GM21619 (cell line): ENCODE measurements at regions not wholly inside any gene's neighbourhood (a gene's known extent, or its start where the extent isn't known, plus 50 kb on each side); places are given as distances from the start of the nearest gene placed in this dataset.

Experiments used
- ATAC-seq: cut with Tn5 transposase; IDR thresholded peaks from one replicate; pipeline ENCODE4 v1.9.1; 2021; ENCODE audit not compliant: unreplicated experiment

- ATAC-seq, result no peak
Measured at GRCh38 chr4:157977086-157977485, 195.7 kb downstream of the GASK1B start.

GRCh38 chr4:157973297-157973696 is 199.5 kb downstream of the GASK1B start:
- no peak for ATAC-seq

- no peak for ATAC-seq
Measured at GRCh38 chr4:157964463-157964862, 208.4 kb downstream of the GASK1B start.

GRCh38 chr4:157961229-157961990 is 211.4 kb downstream of the GASK1B start:
- ATAC-seq, result no peak

- ATAC-seq, result no peak
Measured at GRCh38 chr4:157957905-157958304, 214.9 kb downstream of the GASK1B start.

- no peak for ATAC-seq
Measured at GRCh38 chr4:157942017-157942416, 230.8 kb downstream of the GASK1B start.

- ATAC-seq, result no peak
Measured at GRCh38 chr4:157934151-157934550, 238.7 kb downstream of the GASK1B start.

- no peak for ATAC-seq
Measured at GRCh38 chr4:157932936-157933335, 239.9 kb downstream of the GASK1B start.

- ATAC-seq, result no peak
Measured at GRCh38 chr4:157929486-157929885, 243.3 kb downstream of the GASK1B start.

- ATAC-seq, result no peak
Measured at GRCh38 chr4:157918036-157918832, 254.6 kb downstream of the GASK1B start.

GRCh38 chr4:157912212-157912611 is 260.6 kb downstream of the GASK1B start:
- no peak for ATAC-seq

GRCh38 chr4:157911662-157912061 is 261.2 kb downstream of the GASK1B start:
- ATAC-seq, result no peak

- no peak for ATAC-seq
Measured at GRCh38 chr4:157908691-157909090, 264.1 kb downstream of the GASK1B start.

GRCh38 chr4:157908031-157908430 is 264.8 kb downstream of the GASK1B start:
- no peak for ATAC-seq

GRCh38 chr4:157907226-157907946 is 265.4 kb downstream of the GASK1B start:
- no peak for ATAC-seq

GRCh38 chr4:157898836-157899605 is 273.8 kb downstream of the GASK1B start:
- ATAC-seq, result no peak

- ATAC-seq, result no peak
Measured at GRCh38 chr4:157897855-157898370, 274.9 kb downstream of the GASK1B start.

GRCh38 chr4:157896726-157897125 is 276.1 kb downstream of the GASK1B start:
- no peak for ATAC-seq

- ATAC-seq, result no peak
Measured at GRCh38 chr4:157895205-157895604, 277.6 kb downstream of the GASK1B start.

GRCh38 chr4:157889788-157890187 is 283.0 kb downstream of the GASK1B start:
- ATAC-seq, result no peak

GRCh38 chr4:157888281-157888680 is 284.5 kb downstream of the GASK1B start:
- ATAC-seq, result no peak
